Neural cell (in vitro differentiated cells): ENCODE measurements at regions not wholly inside any gene's neighbourhood (a gene's known extent, or its start where the extent isn't known, plus 50 kb on each side); places are given as distances from the start of the nearest gene placed in this dataset.
"Not testable (repeated sequence)": the region's sequence is repeated elsewhere in the genome, so short reads cannot be mapped to it uniquely, and the experiment has no call there.

ENCODE experiments used
- EP300 ChIP-seq: fragments of 450-650 bp; conservative IDR thresholded peaks from 2 replicates; pipeline ENCODE4 v1.6.1; 2014; ENCODE audit warnings: antibody characterized with exemption, mild to moderate bottlenecking, moderate library complexity; ENCODE audit not compliant: poor library complexity, severe bottlenecking
- POLR2AphosphoS5 ChIP-seq: IDR thresholded peaks from 2 replicates; pipeline ENCODE4 v1.6.1; 2012
- REST ChIP-seq: IDR thresholded peaks from 2 replicates; pipeline ENCODE4 v1.6.1; 2012; ENCODE audit warnings: borderline replicate concordance
- TAF1 ChIP-seq: IDR thresholded peaks from 2 replicates; pipeline ENCODE4 v1.6.1; 2012; ENCODE audit warnings: low read depth
- TF ChIP-seq, protein P1 (sequence below): fragments of 450-650 bp; IDR thresholded peaks from 2 replicates; pipeline ENCODE4 v1.5.1; 2014; ENCODE audit warnings: antibody characterized with exemption, mild to moderate bottlenecking, moderate library complexity; ENCODE audit not compliant: poor library complexity, severe bottlenecking

GRCh38 chr6:86284809-86285480, 642.3 kb upstream of the SYNCRIP start:
- TF ChIP-seq, protein P1, sequence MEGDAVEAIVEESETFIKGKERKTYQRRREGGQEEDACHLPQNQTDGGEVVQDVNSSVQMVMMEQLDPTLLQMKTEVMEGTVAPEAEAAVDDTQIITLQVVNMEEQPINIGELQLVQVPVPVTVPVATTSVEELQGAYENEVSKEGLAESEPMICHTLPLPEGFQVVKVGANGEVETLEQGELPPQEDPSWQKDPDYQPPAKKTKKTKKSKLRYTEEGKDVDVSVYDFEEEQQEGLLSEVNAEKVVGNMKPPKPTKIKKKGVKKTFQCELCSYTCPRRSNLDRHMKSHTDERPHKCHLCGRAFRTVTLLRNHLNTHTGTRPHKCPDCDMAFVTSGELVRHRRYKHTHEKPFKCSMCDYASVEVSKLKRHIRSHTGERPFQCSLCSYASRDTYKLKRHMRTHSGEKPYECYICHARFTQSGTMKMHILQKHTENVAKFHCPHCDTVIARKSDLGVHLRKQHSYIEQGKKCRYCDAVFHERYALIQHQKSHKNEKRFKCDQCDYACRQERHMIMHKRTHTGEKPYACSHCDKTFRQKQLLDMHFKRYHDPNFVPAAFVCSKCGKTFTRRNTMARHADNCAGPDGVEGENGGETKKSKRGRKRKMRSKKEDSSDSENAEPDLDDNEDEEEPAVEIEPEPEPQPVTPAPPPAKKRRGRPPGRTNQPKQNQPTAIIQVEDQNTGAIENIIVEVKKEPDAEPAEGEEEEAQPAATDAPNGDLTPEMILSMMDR: not testable (repeated sequence)
- not testable (repeated sequence) for TF ChIP-seq TAF1, POLR2AphosphoS5, EP300, REST
